ENCODE measurements at regions not wholly inside any gene's neighbourhood (a gene's known extent, or its start where the extent isn't known, plus 50 kb on each side); places are given as distances from the start of the nearest gene placed in this dataset.
A peak's percentile ranks its signal among the peaks of the same experiment; 100 is the strongest.

DNA sequence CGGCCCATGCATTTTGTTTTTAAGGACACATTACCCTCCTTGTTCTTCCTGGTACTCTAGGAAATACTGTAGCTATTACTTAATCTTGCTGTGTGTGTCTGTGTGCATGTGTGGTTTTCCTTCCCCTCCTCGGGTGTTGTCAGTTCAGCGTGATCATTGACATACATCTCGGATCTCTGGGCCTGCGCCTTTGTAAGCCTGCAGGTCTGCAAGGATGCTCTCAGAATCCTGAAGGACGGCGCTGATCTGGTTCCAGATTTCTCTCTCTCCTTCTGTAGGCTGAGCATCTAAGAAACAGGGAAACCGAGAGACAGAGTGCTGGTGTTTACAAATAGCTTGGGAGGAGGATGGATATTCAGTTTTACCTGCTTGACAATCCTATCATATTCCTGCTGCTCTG lies 100.2 kb downstream of the CYRIA start:
- DNase-seq: peak in 2 of 56 donors; percentile 5

DNA sequence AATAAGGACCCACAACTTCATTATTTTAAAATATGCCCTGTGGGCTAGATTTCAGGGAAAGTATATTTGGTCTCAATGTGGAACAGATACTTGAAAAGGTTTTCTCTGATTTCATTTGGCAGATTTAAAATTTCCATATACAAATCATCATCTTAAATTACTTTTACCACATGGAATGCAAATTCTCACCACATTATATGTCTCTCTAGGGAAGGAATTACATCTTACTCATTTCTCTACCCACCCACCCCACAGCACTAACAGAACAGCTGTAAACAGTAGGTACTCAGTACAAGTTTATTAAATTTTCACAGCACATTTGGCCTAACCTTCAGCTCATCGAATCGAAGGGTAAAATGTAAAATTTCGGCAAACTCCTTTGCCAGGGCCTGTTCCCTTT lies 104.0 kb downstream of the CYRIA start:
- no peak for DNase-seq

DNA sequence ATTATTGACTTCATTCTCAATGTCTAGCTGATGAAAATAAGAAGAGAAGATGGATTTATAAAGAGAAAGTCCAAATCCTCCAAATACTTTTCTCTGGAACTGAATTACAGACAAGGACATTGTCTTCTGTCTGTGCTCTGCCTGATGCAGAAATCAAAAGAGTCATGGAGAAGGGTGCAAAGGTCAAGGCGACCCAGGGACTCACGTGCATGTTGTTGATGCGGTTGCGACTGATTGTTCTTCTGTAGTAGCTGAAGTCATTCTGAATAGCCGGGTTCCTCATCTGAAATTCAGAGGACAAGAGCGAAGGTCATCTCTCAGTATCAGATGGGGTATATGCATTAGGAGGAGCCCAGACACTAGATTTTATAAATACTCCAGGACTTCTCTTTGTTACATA lies 104.4 kb downstream of the CYRIA start:
- no peak for DNase-seq

DNA sequence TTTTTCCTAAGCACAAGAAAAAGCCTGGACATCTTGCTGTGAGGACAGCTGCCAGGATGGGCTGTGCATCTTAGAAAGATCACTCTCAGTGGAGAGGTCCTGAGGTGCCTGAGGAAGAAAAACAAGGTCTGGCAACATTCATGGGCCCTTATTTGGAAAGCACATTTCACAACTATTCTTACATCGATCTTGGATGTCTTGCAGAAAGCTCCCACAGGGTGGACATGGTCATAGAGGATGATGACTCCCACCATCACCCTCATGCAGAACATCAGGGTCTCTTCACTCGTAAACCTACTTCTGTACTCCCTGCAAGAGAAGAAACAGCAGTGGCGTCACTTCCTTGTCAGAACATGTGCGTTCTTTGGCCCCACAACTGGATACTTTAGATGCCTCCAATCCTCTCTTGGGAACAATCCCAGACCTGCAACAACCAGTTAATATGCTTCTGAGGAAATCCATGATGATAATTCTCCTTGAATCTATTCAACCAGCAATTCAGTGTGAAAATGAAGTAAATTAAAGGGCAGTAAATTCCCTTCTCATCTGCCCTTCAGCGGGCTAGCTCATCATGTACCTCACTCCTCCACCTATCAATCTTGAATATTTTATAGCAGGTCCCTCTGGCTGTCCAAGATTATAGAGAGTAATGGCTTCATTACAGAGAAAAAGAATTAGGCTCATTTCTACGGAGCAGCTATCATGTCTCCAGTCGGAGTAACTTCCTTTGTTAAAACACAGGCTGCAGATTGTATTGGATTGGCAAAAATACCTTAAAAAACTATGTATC lies 106.2 kb downstream of the CYRIA start:
- DNase-seq: no peak

DNA sequence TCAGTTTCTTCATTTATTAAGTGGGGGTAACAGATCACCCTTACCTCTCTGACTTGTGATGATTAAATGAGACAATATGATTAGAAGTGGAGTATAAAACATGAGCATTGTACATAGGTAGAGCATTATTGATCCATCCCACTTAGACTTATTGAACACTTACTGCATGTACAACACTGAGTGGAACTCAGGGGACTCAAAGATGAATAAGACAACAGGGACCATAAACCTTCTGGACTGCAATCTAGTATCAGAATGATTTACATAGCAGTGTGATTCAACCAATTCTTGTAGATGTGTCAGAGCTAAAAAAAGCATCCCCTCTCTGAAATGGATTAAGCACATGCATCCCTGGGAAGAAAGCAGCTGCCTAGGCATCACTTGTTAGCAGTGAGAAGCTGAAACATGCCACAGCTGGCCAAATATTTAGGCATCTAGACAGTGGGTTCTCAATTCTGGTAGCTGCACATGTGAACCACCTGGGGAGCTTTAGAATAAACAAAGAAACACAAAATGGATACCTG lies 111.5 kb downstream of the CYRIA start:
- DNase-seq: no peak

DNA sequence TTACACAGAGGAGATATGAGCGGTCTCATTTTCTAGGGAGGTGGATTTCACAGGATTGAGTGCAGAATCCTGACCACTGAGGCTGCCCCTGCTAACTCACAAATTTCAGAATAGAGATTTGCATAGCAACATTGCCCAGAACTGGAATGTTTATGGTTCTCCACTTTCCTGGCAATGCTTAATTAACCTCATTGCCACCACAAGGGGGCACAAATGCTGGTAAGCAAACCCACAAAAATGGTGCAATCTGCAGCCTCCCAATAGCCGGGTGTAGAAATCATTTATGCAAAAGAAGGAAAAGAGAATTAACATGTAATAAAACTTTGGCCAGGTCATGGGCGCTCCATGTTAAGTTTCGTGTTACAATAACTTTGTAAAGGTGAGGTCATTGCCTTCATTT lies 112.4 kb downstream of the CYRIA start:
- peak in 27 of 56 donors; percentile 4 to 70 (median 14) for DNase-seq

DNA sequence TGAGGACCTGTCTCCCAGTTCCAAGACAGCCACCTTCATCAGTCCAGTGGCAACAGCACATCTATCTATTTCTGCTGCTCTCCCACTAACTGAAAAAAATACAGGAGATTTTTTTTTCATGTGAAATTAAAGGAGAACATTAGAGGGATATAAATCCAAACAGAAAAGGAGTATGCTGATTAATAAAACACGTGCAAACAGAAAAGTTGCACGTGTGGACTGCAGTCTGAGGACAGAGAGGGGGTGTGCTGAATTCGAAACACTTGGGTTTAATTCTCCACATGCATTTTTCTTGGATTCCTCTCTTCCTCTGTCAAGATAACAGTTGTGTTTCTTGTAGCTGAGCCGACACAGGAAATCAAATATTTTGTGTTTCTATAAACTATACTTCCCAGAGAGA lies 113.4 kb downstream of the CYRIA start:
- no peak for DNase-seq

DNA sequence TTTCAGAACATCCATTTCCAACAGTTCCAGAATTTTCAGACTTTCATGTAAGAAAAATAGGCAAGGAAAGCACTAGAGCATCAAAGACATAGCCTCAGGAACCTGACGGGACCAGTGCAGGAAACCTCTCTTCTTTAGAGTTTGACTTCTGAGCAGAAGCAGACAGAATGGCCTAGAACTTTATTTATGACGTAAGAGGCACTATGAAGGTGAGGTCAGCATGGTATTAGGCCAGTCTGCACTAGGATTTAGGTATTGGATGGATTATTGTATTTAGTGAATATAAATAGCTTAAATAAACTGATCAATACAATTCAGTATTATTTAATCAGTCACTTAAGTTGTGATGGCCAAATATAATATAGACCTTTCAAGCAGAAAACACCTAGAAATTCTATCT lies 117.6 kb downstream of the CYRIA start:
- no peak for DNase-seq

DNA sequence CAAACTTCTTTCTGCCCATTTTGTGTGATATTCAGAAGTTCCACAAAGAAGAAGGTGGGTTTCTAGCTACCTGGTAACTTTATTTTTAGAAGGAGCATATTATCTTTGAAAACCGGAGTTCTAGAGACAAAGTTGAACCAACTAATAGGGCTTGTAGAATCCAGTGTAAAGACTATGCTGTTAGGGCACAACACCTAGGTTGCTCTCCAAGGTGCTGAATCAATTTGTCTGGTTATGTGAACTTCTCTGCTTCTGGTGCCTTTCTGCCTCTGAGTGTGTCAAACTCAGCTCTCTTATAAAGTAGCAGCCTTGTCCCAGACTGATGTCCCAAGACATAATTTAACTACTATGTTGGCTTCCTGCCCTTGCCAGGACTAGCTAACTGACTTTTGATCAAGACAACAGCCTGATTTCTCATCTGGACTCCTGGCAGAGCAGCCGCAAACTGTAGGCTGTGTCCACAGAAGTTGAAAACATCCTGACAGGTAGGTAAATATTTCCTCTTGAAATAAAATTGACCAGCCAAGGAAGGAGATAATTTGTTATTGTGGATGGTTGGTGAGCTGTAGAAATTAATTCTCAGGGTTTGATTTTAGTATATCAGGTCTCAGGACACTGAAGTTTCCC lies 119.4 kb downstream of the CYRIA start:
- no peak for DNase-seq

DNA sequence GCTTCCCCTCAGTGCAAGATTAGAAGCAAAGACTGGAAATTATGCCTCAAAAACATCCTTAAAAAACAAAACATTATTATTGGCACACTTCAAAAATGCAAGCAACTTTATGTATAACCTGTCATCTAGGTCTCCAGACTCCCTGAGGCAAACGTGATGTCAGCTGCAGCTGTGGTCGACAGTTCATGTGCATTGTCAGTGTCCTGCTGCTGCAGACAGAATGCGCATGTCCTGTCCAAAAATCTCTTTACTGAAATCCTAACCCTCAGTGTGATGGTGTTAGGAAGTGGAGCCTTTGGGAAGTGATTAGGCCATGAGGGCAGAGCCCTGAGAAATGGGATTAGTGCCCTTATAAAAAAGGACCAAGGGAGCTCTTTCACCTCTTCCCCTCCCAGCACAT lies 126.9 kb downstream of the CYRIA start:
- no peak for DNase-seq

DNA sequence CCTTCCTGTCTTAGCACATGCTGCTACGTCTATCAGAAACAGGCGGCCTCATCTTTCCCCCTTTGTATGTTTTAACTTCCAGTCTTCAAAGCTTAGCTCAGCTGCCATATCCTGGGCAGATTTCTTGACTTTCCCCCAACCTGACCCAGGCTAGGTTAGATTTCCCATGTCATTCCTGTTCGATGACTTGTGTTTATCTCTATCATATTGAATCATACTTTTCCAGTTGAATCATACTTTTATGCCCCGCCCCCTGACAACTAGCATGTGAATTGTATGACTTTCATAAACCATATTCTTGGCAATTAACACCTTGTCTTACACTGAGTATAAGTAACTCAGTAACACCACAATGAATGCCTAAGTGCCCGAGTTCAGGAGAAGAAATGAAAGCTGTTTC lies 128.3 kb downstream of the CYRIA start:
- DNase-seq: no peak

DNA sequence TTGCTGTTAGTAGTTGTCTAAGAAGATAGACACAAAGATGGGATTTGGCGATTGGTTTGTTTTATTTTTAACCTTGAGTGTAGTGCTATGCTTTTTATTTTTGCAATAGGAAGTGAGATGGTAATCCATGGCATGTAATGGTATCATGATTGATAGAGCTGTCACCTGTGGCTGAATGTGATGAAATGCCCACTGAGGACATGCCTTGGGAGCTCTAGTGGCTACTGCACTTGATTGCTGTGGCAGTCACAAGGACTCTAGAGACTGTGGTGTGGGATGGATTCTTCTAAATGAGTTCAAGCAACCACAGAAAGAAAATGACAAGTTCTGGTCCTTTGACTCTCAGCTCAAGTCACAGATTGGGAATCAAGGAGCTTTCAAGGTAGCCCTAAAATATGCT lies 139.4 kb downstream of the CYRIA start:
- no peak for DNase-seq

DNA sequence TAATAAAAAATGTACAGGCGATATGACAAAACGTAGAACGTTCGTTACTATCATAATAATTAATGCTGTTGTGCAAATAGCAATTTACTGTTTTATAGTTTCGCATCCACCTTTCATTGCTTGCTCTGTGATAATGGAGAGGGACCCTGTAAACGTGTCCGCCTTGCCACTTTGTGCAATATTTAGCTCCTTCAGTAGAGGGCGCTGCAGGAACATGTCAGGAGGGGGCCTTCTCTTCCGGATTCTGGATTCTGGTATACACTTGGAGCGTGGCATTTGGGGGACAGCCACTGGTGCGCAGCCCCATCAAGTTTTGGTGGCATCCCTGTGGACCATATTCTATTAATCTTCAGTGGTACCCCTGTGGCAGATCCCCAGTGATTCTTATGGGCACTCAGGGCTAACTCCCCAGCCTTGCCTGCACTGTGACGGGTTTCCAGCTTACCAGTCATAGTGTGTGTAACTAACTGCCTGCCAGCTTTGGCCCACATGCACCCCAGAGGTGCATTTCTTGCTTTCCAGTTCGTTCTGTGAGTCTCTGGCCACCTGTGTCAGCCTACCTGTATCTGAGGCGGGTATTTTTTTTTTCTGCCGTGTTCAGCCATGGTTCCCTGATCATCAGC lies 140.3 kb downstream of the CYRIA start:
- DNase-seq: no peak

DNA sequence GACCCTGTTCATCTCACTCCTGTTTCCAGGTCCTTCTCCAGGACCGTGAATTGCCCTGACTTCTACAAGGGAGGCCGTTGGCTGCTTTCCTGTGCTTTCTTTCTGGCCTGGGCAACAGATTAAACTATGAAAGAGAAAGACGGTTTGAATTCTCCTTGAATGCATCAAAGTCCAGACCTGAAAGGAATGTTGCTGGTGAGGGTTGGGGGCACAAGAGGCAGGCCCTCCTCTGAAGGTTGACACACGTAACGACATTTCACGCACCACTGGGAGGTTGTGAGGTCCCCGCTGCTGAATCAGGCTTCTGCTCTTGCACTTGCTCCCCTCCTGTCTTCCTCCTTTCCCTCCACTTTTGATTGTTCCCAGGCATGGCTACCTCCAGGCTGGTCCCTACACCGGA lies 141.9 kb downstream of the CYRIA start:
- no peak for DNase-seq

DNA sequence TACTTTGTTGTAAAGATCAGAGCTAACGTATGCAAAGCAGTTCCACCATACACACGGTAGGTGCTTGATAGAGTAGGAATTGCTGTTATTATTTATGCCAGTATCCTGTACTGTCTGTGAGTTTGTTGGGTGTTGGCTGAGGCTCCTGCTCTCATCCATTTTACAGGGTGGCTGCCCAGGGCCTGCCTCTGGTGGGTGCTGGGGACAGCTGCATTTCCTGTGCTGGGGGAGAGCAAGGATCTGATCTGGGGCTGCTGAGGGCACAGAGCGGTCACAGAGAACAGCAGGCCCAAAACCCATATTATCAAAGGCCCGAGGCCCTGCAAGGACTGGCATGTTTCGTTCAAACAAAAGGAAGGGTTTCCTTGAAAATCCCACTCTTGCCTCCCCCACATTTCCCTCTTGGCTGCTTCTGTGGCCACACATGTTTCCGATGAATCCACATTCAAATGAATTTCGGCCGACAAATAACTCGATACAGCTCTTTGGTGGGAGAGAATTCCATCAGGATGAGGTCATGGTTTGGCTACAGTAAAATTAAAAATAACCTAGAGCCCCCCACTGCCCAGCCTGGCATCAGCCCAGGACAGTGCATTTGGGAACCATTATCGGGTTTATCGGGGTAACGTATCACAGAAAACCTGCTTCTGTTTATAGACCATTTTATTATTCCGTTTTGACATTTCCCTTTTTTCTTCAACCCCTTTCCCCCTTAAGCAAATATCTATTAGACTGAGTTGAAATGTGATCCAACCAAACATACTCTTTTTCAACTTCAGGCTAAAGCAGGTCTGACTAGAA lies 143.4 kb downstream of the CYRIA start:
- no peak for DNase-seq

DNA sequence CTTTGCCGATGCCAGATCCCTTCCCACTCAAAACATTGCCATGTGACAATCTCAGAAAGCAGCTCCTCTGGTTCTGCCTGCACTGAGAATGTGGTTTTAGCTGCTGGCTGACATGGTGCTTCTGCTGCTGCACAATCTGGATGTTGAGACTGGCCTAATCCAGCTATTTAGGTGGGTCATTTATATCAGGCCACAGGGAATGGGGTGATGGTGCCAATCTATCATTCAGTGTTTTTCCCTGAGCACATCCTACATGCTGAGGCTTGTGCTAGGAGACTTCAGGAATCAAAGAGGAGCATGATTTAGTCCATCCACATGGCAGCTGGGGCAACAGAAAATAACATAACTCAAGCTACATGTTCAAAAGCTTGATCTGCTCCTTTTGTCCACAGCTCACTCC lies 144.7 kb downstream of the CYRIA start:
- no peak for DNase-seq

DNA sequence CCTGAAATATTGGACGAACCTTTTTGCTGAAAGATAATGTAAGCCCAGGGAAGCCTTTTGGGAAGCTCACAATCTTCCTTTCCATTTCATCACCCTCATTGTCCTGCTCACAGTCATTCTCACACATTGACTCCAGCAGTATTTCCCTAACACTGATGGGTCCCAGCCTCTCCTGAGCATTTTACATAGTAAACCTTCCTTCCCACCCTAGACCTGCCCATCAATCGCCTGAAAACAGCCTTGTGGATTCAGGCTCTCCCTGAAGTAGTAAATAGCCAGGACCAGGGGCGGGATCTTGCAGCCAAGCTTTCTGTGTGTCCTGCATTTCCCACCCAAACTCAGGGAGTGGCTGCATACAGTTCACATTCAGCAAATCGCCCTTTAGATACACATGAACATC lies 149.9 kb downstream of the CYRIA start:
- no peak for DNase-seq

DNA sequence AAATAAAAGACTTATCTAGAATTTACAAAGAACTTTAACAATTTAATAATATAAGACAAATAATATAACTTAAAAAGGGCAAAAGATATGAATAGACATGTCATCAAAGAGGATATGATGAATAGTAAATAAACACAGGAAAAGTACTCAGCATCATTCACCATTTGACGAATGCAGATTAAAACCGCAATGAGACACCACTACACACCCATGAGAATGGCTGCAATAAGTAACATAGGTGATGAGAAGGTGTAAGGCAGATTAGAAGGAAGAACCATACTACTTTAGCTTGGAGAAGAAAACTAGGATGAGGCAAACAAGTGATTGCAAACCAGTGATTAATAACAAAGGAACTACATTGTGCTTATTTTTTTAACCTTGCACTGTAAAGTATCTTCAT lies 152.0 kb downstream of the CYRIA start:
- no peak for DNase-seq

DNA sequence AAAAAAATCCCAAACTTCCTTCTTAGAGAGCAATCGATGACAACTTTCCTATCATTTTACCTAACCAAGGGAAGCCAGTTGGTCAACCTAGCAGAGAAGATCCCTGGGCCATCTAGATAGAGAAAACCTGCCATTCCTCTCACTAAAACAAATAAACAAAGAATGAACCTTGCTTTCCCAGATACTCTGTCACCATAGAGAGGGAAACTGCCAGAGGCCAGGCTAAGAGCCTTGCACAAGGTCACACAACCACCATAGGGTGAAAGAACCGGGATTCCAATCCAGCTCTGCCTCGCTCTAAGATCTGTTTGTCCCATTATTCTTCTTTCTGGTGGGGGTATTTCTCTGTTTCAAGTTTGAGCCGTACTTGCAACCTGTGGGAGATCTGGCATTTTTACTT lies 154.6 kb downstream of the CYRIA start:
- DNase-seq: no peak

DNA sequence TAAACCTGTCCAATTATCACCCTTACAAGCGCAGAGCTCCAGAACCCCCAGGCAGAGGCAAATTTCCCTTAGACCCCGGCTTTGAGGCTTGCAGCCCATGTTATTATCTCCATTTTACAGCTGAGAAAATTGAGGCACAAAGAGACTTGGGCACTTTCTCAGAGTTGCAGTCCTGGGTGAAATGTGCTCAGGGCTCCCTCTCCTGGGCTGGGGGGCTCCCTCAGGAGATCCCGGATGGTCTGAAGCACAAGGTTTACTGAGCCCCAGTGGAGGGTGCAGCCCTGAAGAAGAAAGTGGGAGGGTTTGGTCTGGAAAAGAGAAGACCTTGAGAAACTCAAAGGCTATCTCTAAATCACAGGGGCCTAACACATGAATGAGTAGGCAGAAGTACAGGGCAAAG lies 156.6 kb downstream of the CYRIA start:
- DNase-seq: no peak

DNA sequence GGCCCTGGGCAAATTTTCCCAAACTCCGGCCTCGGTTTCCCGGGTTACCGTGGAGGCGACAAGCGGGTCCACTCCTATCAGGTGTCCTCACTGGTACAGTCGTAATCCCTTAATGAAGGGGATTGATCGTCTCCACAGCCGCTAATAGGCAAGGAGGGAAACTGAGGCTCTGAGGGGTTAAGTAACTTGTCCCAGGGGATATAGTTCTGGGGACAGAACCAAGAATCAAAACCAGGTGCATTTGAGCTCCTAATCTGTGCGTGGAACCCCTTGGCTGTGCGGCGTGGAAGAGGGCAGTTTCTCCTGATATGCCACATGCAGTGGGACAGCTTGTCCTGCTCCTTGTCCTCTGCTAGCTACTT lies 157.2 kb downstream of the CYRIA start:
- no peak for DNase-seq

Measured in amygdala (tissue), 56 donors.